ENCODE measurements at regions not wholly inside any gene's neighbourhood (a gene's known extent, or its start where the extent isn't known, plus 50 kb on each side); places are given as distances from the start of the nearest gene placed in this dataset.

DNA sequence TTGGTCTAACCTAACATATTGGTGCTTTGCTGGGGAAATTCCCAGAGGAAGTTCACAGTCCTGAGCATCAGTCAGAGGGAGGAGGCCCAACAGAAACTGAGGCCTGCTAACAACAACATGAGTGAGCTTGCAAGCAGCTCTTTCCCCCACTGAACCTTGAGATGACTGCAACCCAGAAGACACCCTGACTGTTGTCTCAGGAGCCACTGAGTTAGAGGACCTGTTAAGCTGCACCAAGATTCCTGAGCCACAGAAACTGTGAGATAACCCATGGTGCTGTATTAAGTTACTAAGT, 193.2 kb upstream of the UBL3 start:
- H3K9me1 ChIP-seq (replicated peaks; ENCODE audit: control insufficient read depth, extremely low read depth, insufficient read depth, low read length) = no peaks in the 10 kb centered on the region
- H3K79me2 ChIP-seq (ENCODE audit: control insufficient read depth, insufficient read depth, low read length) = no peaks in the 10 kb centered on the region
- no peak overlapping the region for H2AFZ ChIP-seq (ENCODE audit: low read depth, low read length)
- no peak for FAIRE-seq
- no TSS peak for BruUV-seq (replicated peaks)
- no peaks in the 10 kb centered on the region for H3K9me3 ChIP-seq (replicated peaks; ENCODE audit: control insufficient read depth, insufficient read depth, low read length)
- no peak overlapping the region for H3K9ac ChIP-seq (replicated peaks; ENCODE audit: extremely low read depth, insufficient read depth, low read length)
- dilution Hi-C loops (cut with MboI; ENCODE audit: extremely low pct_ligation_motif_present, low sequenced_read_pairs) (no loop called here), intact Hi-C loops (cut with micrococcal nuclease) (no loop called here)
- no peaks in the 10 kb centered on the region for H3K36me3 ChIP-seq (ENCODE audit: control insufficient read depth in 2 of 2, extremely low read depth in 1 of 2, insufficient read depth in 2 of 2, low read length in 2 of 2)
- no peak overlapping the region for H3K4me2 ChIP-seq (ENCODE audit: insufficient read depth, low read length)
- ChIA-PET POLR2A (no interaction called here), CTCF (interaction anchor here (1.3 kb wide), 1 partner anchor 120 kb away, joined by 3 read pairs; no protein-coding TSS in a partner anchor)
- peaks cover 0 to 7% of the 10 kb centered on the region in 2 experiments for H3K27me3 ChIP-seq (ENCODE audit: control insufficient read depth in 2 of 2, insufficient read depth in 2 of 2, low read length in 2 of 2)
- no peak overlapping the region for H3K4me3 ChIP-seq (replicated peaks in 1 of 3; ENCODE audit: insufficient read depth in 1 of 3, low read depth in 1 of 3, low read length in 3 of 3)
- no peak for DNase-seq (ENCODE audit: low read depth, low spot score)
- no peaks in the 10 kb centered on the region for H4K20me1 ChIP-seq (replicated peaks; ENCODE audit: control insufficient read depth, extremely low read depth, insufficient read depth, low read length)
- no peak for TF ChIP-seq POLR2A (IDR thresholded peaks at IDR 0.05; ENCODE audit: low read depth, low read length)
- TF ChIP-seq POLR2AphosphoS5 (IDR thresholded peaks at IDR 0.05; ENCODE audit: insufficient read depth, low read depth, low read length) = no peak
- TF ChIP-seq, protein P1, sequence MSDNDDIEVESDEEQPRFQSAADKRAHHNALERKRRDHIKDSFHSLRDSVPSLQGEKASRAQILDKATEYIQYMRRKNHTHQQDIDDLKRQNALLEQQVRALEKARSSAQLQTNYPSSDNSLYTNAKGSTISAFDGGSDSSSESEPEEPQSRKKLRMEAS (IDR thresholded peaks at IDR 0.05; ENCODE audit: insufficient read depth, insufficient read length) = no peak
- no peak for TF ChIP-seq GATA2 (IDR thresholded peaks at IDR 0.05; ENCODE audit: insufficient read depth, insufficient read length, low read depth, low read length)
- TF ChIP-seq JUN (IDR thresholded peaks at IDR 0.05; ENCODE audit: borderline replicate concordance, insufficient read depth, insufficient read length, low read depth) = no peak
- TF ChIP-seq FOS (IDR thresholded peaks at IDR 0.05; ENCODE audit: borderline replicate concordance, insufficient read depth, low read length) = no peak
- no peak for TF ChIP-seq MYC (IDR thresholded peaks at IDR 0.05; ENCODE audit: low read depth, low read length)
- TF ChIP-seq CTCF (IDR thresholded peaks at IDR 0.05; ENCODE audit: extremely low read depth in 1 of 2, insufficient read depth in 1 of 2, low read depth in 1 of 2, low read length in 2 of 2) = no peak
- TF ChIP-seq EZH2 (IDR thresholded peaks at IDR 0.05; ENCODE audit: borderline replicate concordance, low read depth, low read length, severe bottlenecking) = no peak
- H3K4me1 ChIP-seq (ENCODE audit: control insufficient read depth, extremely low read depth, insufficient read depth, low read length) = no peaks in the 10 kb centered on the region
- no peak overlapping the region for H3K27ac ChIP-seq (ENCODE audit: insufficient read depth, low read depth, low read length)
